Thyroid gland (tissue), 4 donors: ENCODE measurements at regions not wholly inside any gene's neighbourhood (a gene's known extent, or its start where the extent isn't known, plus 50 kb on each side); places are given as distances from the start of the nearest gene placed in this dataset.

ENCODE experiments used
- POLR2A ChIP-seq, 2 donors: fragments of 450-650 bp; IDR thresholded peaks; one replicate each; pipeline ENCODE4 v1.6.1; 2017; ENCODE audit warnings: antibody characterized with exemption in 2 of 2, mild to moderate bottlenecking in 2 of 2, moderate library complexity in 1 of 2
- TF ChIP-seq, protein P1 (sequence below), 6 experiments: fragments of 200-600 bp in 3 of 6; fragments of 450-650 bp in 3 of 6; sonication (generic) in 3 of 6; IDR thresholded peaks; one replicate each; pipeline ENCODE4 v1.5.1; 2016 to 2019; ENCODE audit warnings: antibody characterized with exemption in 6 of 6, mild to moderate bottlenecking in 2 of 6, inconsistent platforms in 1 of 6, moderate library complexity in 1 of 6

DNA sequence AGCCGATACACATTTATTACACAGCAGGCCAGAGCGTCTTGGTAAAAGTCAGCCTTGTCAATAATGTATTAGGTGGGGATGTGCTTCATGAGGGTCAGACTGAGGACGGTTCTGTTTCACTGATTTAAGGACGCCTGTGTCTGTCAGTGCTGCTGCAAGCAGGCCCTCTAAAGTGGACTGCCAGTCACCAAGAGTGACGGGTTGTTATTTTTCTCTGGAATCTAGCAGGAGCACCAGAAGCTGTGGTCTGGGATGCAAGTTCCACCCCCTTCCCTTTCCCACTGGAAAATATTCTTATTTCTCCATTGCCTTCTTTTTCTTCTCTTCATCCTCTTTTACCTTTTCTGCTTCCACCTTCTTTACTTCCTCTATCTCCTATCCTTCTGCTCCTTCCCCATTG is 191.2 kb upstream of the NCAM1 start:
- TF ChIP-seq, protein P1, sequence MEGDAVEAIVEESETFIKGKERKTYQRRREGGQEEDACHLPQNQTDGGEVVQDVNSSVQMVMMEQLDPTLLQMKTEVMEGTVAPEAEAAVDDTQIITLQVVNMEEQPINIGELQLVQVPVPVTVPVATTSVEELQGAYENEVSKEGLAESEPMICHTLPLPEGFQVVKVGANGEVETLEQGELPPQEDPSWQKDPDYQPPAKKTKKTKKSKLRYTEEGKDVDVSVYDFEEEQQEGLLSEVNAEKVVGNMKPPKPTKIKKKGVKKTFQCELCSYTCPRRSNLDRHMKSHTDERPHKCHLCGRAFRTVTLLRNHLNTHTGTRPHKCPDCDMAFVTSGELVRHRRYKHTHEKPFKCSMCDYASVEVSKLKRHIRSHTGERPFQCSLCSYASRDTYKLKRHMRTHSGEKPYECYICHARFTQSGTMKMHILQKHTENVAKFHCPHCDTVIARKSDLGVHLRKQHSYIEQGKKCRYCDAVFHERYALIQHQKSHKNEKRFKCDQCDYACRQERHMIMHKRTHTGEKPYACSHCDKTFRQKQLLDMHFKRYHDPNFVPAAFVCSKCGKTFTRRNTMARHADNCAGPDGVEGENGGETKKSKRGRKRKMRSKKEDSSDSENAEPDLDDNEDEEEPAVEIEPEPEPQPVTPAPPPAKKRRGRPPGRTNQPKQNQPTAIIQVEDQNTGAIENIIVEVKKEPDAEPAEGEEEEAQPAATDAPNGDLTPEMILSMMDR (IDR thresholded peaks at IDR 0.05) = no peak
- TF ChIP-seq POLR2A (IDR thresholded peaks at IDR 0.05) = no peak
